NB4 (cell line): ENCODE measurements at regions not wholly inside any gene's neighbourhood (a gene's known extent, or its start where the extent isn't known, plus 50 kb on each side); places are given as distances from the start of the nearest gene placed in this dataset.
A peak's percentile ranks its signal among the peaks of the same experiment; 100 is the strongest.

Experiments used
- DNase-seq: peaks from one replicate; pipeline ENCODE4 v3.0.0; 2010; ENCODE audit warnings: low read depth
- H3K4me3 ChIP-seq: one replicate; pipeline ENCODE4 v1.5.1; 2011; ENCODE audit warnings: mild to moderate bottlenecking, low read depth, low read length, moderate library complexity
- CTCF ChIP-seq: IDR thresholded peaks from one replicate; pipeline ENCODE4 v1.5.1; 2012; ENCODE audit warnings: low read depth, low read length
- MAX ChIP-seq: IDR thresholded peaks from 2 replicates; pipeline ENCODE4 v1.6.1; 2011; ENCODE audit warnings: low read depth, low read length
- MYC ChIP-seq: IDR thresholded peaks from 2 replicates; pipeline ENCODE4 v1.6.1; 2011; ENCODE audit warnings: low read depth, low read length
- POLR2A ChIP-seq: IDR thresholded peaks from 2 replicates; pipeline ENCODE4 v1.6.1; 2011; ENCODE audit warnings: mild to moderate bottlenecking; ENCODE audit not compliant: insufficient read length; ENCODE audit errors: extremely low read depth

- no peak overlapping the region for H3K4me3 ChIP-seq
- no peak for DNase-seq
- no peak for TF ChIP-seq POLR2A
- TF ChIP-seq MYC, result no peak
- no peak for TF ChIP-seq CTCF
- TF ChIP-seq MAX, result no peak
These were observed 264.0 kb upstream of the FAR2 start for GRCh38 chr12:28884904-28885679.

GRCh38 chr12:28885928-28886327, 263.1 kb upstream of the FAR2 start:
- H3K4me3 ChIP-seq, result no peak overlapping the region
- no peak for DNase-seq
- TF ChIP-seq MYC, result no peak
- TF ChIP-seq POLR2A, result no peak
- no peak for TF ChIP-seq CTCF
- TF ChIP-seq MAX, result no peak

- TF ChIP-seq CTCF (no peak), MYC (no peak), MAX (no peak), POLR2A (no peak)
- no peak for DNase-seq
These were observed 261.6 kb upstream of the FAR2 start for GRCh38 chr12:28887461-28887990.

GRCh38 chr12:28890664-28891063, 258.4 kb upstream of the FAR2 start:
- no peak for TF ChIP-seq POLR2A
- no peak overlapping the region for H3K4me3 ChIP-seq
- no peak for DNase-seq

More at GRCh38 chr12:28887461-28887990, 261.6 kb upstream of the FAR2 start:
- no peak overlapping the region for H3K4me3 ChIP-seq

GRCh38 chr12:28891126-28891525, 258.0 kb upstream of the FAR2 start:
- no peak for DNase-seq
- no peak overlapping the region for H3K4me3 ChIP-seq
- TF ChIP-seq POLR2A (no peak), MYC (no peak), MAX (no peak), CTCF (no peak)

- no peak overlapping the region for H3K4me3 ChIP-seq
- peak; percentile 45 for DNase-seq
- TF ChIP-seq MAX (no peak), MYC (no peak), POLR2A (no peak), CTCF (no peak)
These were observed 255.7 kb upstream of the FAR2 start for GRCh38 chr12:28893365-28893764.
